Muscle layer of duodenum (tissue), 2 donors: ENCODE measurements at regions not wholly inside any gene's neighbourhood (a gene's known extent, or its start where the extent isn't known, plus 50 kb on each side); places are given as distances from the start of the nearest gene placed in this dataset.

Experiments used
- H3K27ac ChIP-seq: one replicate; pipeline ENCODE4 v1.7.0; 2013; ENCODE audit warnings: mild to moderate bottlenecking, low read length
- H3K27me3 ChIP-seq: one replicate; pipeline ENCODE4 v1.7.0; 2013; ENCODE audit warnings: low read depth, mild to moderate bottlenecking, control low read depth, low read length
- H3K36me3 ChIP-seq, 2 donors: one replicate each; pipeline ENCODE4 v1.7.0; 2013; ENCODE audit warnings: low read length in 2 of 2, control low read depth in 1 of 2, mild to moderate bottlenecking in 1 of 2; ENCODE audit not compliant: insufficient read depth in 2 of 2, control insufficient read depth in 1 of 2
- H3K4me1 ChIP-seq, 2 donors: one replicate each; pipeline ENCODE4 v1.7.0; 2013; ENCODE audit warnings: low read length in 2 of 2, mild to moderate bottlenecking in 2 of 2, control low read depth in 1 of 2, moderate library complexity in 1 of 2; ENCODE audit not compliant: insufficient read depth in 2 of 2, control insufficient read depth in 1 of 2
- H3K4me3 ChIP-seq, 2 donors: one replicate each; pipeline ENCODE4 v1.7.0; 2013; ENCODE audit warnings: low read length in 2 of 2, low read depth in 1 of 2, mild to moderate bottlenecking in 1 of 2
- H3K9me3 ChIP-seq, 2 donors: one replicate each; pipeline ENCODE4 v1.7.0; 2013; ENCODE audit warnings: low read length in 2 of 2, control low read depth in 1 of 2, mild to moderate bottlenecking in 1 of 2; ENCODE audit not compliant: control insufficient read depth in 1 of 2
- donor health status: healthy.

GRCh38 chr12:107362960-107363359, 269.6 kb upstream of the CRY1 start:
- no peaks in the 10 kb centered on the region for H3K36me3 ChIP-seq
- H3K4me3 ChIP-seq = no peak overlapping the region
- no peaks in the 10 kb centered on the region for H3K27me3 ChIP-seq
- no peaks in the 10 kb centered on the region for H3K9me3 ChIP-seq
- H3K4me1 ChIP-seq = no peaks in the 10 kb centered on the region
- no peak overlapping the region for H3K27ac ChIP-seq

GRCh38 chr12:107364875-107365518, 271.6 kb upstream of the CRY1 start:
- Histone ChIP-seq H3K4me1 (no peaks in the 10 kb centered on the region), H3K27ac (no peak overlapping the region), H3K4me3 (no peak overlapping the region), H3K9me3 (no peaks in the 10 kb centered on the region), H3K27me3 (no peaks in the 10 kb centered on the region), H3K36me3 (no peaks in the 10 kb centered on the region)

GRCh38 chr12:107365703-107366102, 272.4 kb upstream of the CRY1 start:
- H3K27me3 ChIP-seq = no peaks in the 10 kb centered on the region
- no peaks in the 10 kb centered on the region for H3K4me1 ChIP-seq
- no peak overlapping the region for H3K4me3 ChIP-seq
- no peaks in the 10 kb centered on the region for H3K36me3 ChIP-seq
- no peak overlapping the region for H3K27ac ChIP-seq
- no peaks in the 10 kb centered on the region for H3K9me3 ChIP-seq

- no peak overlapping the region for H3K27ac ChIP-seq
- H3K4me3 ChIP-seq = no peak overlapping the region
- no peaks in the 10 kb centered on the region for H3K9me3 ChIP-seq
- H3K4me1 ChIP-seq = no peaks in the 10 kb centered on the region
- no peaks in the 10 kb centered on the region for H3K27me3 ChIP-seq
- H3K36me3 ChIP-seq = no peaks in the 10 kb centered on the region
Observed at GRCh38 chr12:107366322-107366721, 273.0 kb upstream of the CRY1 start.

GRCh38 chr12:107368586-107368985, 275.2 kb upstream of the CRY1 start:
- H3K27me3 ChIP-seq = no peaks in the 10 kb centered on the region
- no peaks in the 10 kb centered on the region for H3K4me1 ChIP-seq
- no peaks in the 10 kb centered on the region for H3K36me3 ChIP-seq
- H3K27ac ChIP-seq = no peak overlapping the region
- no peak overlapping the region for H3K4me3 ChIP-seq
- H3K9me3 ChIP-seq = no peaks in the 10 kb centered on the region

- H3K4me1 ChIP-seq = no peaks in the 10 kb centered on the region
- H3K36me3 ChIP-seq = no peaks in the 10 kb centered on the region
- no peak overlapping the region for H3K27ac ChIP-seq
- no peaks in the 10 kb centered on the region for H3K9me3 ChIP-seq
- H3K27me3 ChIP-seq = no peaks in the 10 kb centered on the region
- no peak overlapping the region for H3K4me3 ChIP-seq
Observed at GRCh38 chr12:107369006-107369405, 275.7 kb upstream of the CRY1 start.

GRCh38 chr12:107369679-107370078, 276.3 kb upstream of the CRY1 start:
- Histone ChIP-seq H3K36me3 (no peaks in the 10 kb centered on the region), H3K4me1 (no peaks in the 10 kb centered on the region), H3K4me3 (no peak overlapping the region), H3K27ac (no peak overlapping the region), H3K27me3 (no peaks in the 10 kb centered on the region), H3K9me3 (no peaks in the 10 kb centered on the region)

- no peaks in the 10 kb centered on the region for H3K36me3 ChIP-seq
- no peaks in the 10 kb centered on the region for H3K9me3 ChIP-seq
- H3K27ac ChIP-seq = no peak overlapping the region
- no peak overlapping the region for H3K4me3 ChIP-seq
- H3K4me1 ChIP-seq = no peaks in the 10 kb centered on the region
- no peaks in the 10 kb centered on the region for H3K27me3 ChIP-seq
Observed at GRCh38 chr12:107372229-107372658, 278.9 kb upstream of the CRY1 start.

GRCh38 chr12:107373238-107373809, 280.0 kb upstream of the CRY1 start:
- Histone ChIP-seq H3K36me3 (no peaks in the 10 kb centered on the region), H3K27ac (no peak overlapping the region), H3K4me1 (no peaks in the 10 kb centered on the region), H3K27me3 (no peaks in the 10 kb centered on the region), H3K4me3 (no peak overlapping the region), H3K9me3 (no peaks in the 10 kb centered on the region)

- H3K27me3 ChIP-seq = peaks cover 5% of the 10 kb centered on the region
- no peak overlapping the region for H3K27ac ChIP-seq
- H3K36me3 ChIP-seq = no peaks in the 10 kb centered on the region
- H3K4me1 ChIP-seq = no peaks in the 10 kb centered on the region
- H3K9me3 ChIP-seq = no peaks in the 10 kb centered on the region
- no peak overlapping the region for H3K4me3 ChIP-seq
Observed at GRCh38 chr12:107374161-107374840, 281.0 kb upstream of the CRY1 start.

- no peak overlapping the region for H3K27ac ChIP-seq
- no peaks in the 10 kb centered on the region for H3K36me3 ChIP-seq
- no peaks in the 10 kb centered on the region for H3K9me3 ChIP-seq
- H3K27me3 ChIP-seq = peaks cover 5% of the 10 kb centered on the region
- H3K4me3 ChIP-seq = no peak overlapping the region
- peaks cover 0 to under 1% of the 10 kb centered on the region in 2 donors for H3K4me1 ChIP-seq
Observed at GRCh38 chr12:107375231-107375630, 281.9 kb upstream of the CRY1 start.
